GM18520 (cell line): ENCODE measurements at regions not wholly inside any gene's neighbourhood (a gene's known extent, or its start where the extent isn't known, plus 50 kb on each side); places are given as distances from the start of the nearest gene placed in this dataset.

Source experiments
- ATAC-seq: cut with Tn5 transposase; IDR thresholded peaks from one replicate; pipeline ENCODE4 v1.9.1; 2021; ENCODE audit not compliant: unreplicated experiment

DNA sequence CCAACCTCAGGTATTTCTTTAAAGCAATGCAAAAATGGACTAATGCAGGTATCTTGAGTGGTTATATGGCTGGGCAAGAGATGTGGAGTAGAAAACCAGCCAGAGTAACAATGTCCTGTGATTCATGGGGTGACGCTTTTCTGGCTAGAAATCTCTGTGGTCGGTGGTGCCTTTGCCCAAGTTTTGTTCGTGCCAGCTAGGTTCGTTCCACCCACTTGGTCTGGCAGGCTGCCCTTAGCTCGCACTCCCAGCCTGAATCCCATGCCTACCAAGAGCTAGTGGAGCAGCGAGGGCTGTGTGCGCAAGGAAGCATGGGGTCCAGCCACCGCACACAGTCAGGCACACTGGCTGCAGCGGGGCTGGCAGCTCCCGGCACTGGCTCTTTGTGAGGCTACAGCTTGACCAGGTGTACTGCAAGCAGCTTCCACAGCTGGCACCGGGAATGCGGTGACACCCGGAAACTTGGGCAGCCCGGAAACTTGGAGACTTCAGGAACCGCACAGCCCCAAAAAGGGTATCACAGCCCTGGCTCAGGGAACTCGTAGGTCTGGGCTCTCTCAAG lies 349.6 kb upstream of the PCDH20 start:
- no peak for ATAC-seq

DNA sequence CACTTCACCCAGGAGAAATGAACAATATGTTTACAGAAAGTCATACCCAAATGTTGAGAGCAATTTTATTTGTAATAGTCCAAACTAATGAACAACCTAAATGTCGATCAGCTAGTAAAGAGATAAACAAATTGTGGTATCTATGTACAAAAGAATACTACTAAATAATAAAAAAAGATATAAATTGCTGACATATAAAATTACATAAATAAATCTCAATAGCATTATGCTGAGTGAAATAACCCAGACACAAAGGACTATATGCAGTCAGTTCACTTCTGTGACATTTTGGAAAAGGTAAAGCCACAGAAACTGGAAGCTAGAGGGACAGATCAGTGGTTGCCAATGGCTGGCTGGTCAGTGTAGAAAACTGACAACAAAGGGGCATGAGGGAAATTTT lies 346.0 kb upstream of the PCDH20 start:
- ATAC-seq: no peak

DNA sequence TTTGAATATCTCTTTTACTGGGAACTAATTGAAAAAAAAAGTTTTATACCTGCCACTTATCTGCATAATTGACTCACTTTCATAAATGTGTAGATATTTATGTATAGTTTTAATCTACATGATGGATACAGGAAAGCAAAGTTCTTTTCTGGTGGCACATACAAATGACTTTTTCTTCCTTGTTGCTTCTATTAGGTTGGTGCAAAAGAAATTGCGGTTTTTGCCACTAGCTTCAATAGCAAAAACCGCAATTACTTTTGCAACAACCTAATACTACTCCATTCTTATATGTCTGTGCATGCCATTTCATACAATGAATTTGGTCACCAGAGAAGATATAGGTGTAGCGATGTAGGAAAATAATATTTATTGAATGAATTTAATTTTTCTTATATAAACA lies 344.5 kb upstream of the PCDH20 start:
- no peak for ATAC-seq

GRCh38 chr13:61756031-61756430 lies 340.4 kb upstream of the PCDH20 start:
- no peak for ATAC-seq

- no peak for ATAC-seq
These were observed 335.4 kb upstream of the PCDH20 start for GRCh38 chr13:61751039-61751438.

GRCh38 chr13:61738236-61738750 lies 322.6 kb upstream of the PCDH20 start:
- ATAC-seq: no peak

GRCh38 chr13:61734683-61735082 lies 319.0 kb upstream of the PCDH20 start:
- no peak for ATAC-seq

- no peak for ATAC-seq
These were observed 312.8 kb upstream of the PCDH20 start for GRCh38 chr13:61728471-61728870.

DNA sequence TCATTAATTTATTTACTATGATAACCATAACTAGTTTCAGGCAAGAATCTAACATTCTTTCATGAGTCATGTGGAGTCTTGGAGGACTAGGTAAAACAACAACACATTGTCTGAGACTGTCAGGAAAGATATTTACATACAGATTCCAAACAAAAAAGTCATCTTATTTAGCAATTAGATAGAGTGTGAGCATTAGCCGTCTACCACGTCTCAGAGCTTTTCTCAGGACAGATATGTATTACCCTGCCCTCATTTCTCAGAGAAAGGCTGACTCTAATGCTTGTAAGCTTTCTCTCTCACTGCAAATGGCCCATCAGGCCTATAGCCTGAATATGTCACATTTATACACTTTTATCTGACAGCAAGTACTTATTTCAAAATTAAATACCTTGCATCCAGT lies 312.1 kb upstream of the PCDH20 start:
- ATAC-seq: no peak

GRCh38 chr13:61725806-61726205 lies 310.2 kb upstream of the PCDH20 start:
- no peak for ATAC-seq

GRCh38 chr13:61722119-61722518 lies 306.5 kb upstream of the PCDH20 start:
- no peak for ATAC-seq

GRCh38 chr13:61712621-61713020 lies 297.0 kb upstream of the PCDH20 start:
- no peak for ATAC-seq

DNA sequence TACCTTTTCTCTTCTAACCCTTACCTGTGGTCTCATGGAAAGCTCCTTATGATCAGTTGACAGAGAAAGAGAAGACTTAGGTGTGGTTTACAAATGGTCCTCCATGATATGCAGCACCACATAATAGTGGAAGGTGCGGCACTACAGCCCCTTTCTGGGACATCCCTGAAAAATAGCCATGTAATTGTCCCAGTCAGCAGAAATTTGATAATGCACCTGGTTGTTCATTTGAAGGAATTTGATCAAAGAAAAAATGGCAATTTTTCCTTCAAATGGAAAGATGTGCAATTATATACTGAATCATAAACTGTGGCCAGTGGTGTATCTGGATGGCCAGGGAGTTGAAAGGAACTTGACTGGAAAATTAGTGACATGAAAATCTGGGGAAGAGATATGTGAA lies 293.6 kb upstream of the PCDH20 start:
- ATAC-seq: no peak

DNA sequence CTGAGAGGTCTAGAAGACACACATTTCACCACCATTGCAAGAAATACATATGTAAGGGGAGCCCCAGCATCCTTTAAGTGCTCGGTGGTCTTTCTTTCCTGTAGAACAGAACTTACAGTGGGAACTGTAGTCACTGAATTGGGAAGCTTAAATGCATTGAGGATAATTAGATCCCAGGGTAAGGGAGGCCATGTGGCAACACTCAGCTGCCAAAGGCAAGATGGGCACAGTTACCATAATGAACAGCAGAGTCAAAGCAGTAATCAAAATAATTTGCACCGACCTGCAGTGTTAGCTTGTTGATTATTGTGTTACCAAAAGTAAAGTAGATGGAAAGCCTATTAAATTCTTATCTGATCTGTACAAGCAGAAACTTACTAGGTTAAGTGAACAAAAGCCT lies 291.2 kb upstream of the PCDH20 start:
- ATAC-seq: no peak

DNA sequence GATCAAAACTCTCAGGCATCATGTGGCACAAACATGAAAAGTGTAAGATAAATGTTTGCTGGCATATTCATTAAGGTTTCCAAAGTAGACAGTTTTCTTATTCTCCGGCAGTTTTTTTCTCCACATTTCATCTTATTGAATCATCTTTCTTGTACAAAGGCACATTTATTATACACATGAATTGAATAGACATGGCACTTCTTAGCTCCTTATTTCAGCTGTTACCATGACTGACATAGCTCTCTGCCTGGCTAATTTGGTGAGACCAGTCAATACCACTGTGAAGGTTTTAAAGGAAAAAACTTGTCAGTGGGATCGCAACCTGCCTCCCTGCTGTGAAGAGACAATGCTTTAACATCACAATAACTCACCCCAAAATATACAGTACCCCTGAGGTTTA lies 285.0 kb upstream of the PCDH20 start:
- no peak for ATAC-seq

- ATAC-seq: no peak
These were observed 284.5 kb upstream of the PCDH20 start for GRCh38 chr13:61700181-61700580.

DNA sequence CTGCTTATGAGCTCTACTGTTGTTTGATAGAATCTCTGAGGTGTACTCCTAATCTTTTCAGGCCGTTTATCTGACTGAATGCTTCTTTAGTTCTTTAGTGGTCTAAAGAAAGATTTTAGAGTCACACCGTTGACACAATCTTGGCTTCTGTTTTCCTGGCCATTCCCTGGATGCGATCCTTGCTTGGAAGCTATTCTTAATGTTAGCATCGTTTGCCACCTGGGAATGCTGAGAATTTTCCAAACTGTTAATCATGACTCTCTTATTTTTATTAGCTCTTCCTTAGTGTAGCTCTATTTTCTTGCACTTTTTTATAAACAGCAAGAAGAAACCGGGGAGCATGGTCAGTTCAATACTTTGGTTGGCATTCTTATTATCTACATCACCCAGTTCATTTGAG lies 281.0 kb upstream of the PCDH20 start:
- ATAC-seq: no peak

- ATAC-seq: no peak
These were observed 279.5 kb upstream of the PCDH20 start for GRCh38 chr13:61695147-61695546.

DNA sequence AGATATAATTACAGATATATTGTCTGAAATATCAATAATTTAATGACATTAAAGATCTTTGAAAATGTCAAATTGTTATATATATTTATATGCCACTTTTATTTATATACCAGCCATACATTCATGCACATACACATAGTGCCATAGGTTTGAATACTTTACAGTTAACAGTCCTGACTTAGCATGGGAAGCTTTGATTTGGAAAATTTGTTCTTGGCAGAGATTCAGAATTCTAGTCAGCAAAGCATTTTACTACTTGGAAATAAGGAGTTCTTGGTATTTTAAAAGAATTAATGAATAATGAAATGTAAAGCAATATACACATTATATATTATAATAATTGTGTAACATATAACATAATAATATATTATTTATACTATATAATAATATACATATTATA lies 277.0 kb upstream of the PCDH20 start:
- no peak for ATAC-seq

- no peak for ATAC-seq
These were observed 270.0 kb upstream of the PCDH20 start for GRCh38 chr13:61685682-61686012.

- ATAC-seq: no peak
These were observed 269.5 kb upstream of the PCDH20 start for GRCh38 chr13:61684976-61685681.

DNA sequence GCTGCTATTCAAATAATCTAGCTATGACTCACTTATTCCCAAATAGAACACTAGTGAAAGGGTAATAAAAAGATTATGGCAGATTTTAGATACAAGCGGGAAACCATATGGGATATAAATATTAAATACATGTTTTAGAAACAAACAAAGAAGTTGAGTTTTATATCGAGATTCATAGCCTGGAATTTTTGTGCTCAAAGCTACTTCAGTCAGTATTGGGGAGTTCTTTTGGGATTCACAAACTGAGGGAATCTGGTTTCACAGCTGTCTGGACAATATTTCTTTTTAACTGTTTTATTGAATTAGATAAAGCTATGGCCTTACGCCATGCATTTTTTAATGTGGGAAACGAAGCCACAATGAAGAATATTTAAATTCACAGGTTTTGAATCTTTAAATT lies 257.1 kb upstream of the PCDH20 start:
- no peak for ATAC-seq
